ENCODE measurements at regions not wholly inside any gene's neighbourhood (a gene's known extent, or its start where the extent isn't known, plus 50 kb on each side); places are given as distances from the start of the nearest gene placed in this dataset.

GRCh38 chr10:83184641-83185040 is 954.7 kb upstream of the GHITM start:
- Histone ChIP-seq H3K9me1 (ENCODE audit: control insufficient read depth, extremely low read depth, insufficient read depth, low read length) (no peaks in the 10 kb centered on the region), H3K27me3 (ENCODE audit: control insufficient read depth, extremely low read depth, insufficient read depth, low read length) (no peaks in the 10 kb centered on the region), H3K4me2 (ENCODE audit: control insufficient read depth, extremely low read depth, insufficient read depth, low read depth, low read length) (no peak overlapping the region), H3K79me2 (ENCODE audit: control insufficient read depth, insufficient read depth, low read length) (no peaks in the 10 kb centered on the region), H3K4me1 (ENCODE audit: control insufficient read depth, extremely low read depth, insufficient read depth, low read length) (no peaks in the 10 kb centered on the region), H3K9ac (ENCODE audit: control insufficient read depth, extremely low read depth, insufficient read depth, low read length) (no peak overlapping the region), H3K27ac (ENCODE audit: control insufficient read depth, insufficient read depth, low read length) (no peak overlapping the region), H3K36me3 (ENCODE audit: control insufficient read depth in 2 of 2, extremely low read depth in 1 of 2, insufficient read depth in 2 of 2, low read length in 2 of 2) (no peaks in the 10 kb centered on the region), H2AFZ (ENCODE audit: control insufficient read depth, low read length) (no peak overlapping the region), H4K20me1 (ENCODE audit: control insufficient read depth, extremely low read depth, insufficient read depth, low read length) (no peaks in the 10 kb centered on the region), H3K4me3 (ENCODE audit: control insufficient read depth in 2 of 3, extremely low read depth in 1 of 3, insufficient read depth in 2 of 3, low read depth in 1 of 3, low read length in 3 of 3) (no peak overlapping the region), H3K9me3 (ENCODE audit: control insufficient read depth, low read depth, low read length) (no peaks in the 10 kb centered on the region)
- no peak for DNase-seq (ENCODE audit: low read depth, low spot score)
- dilution Hi-C loops (cut with MboI; ENCODE audit: extremely low pct_ligation_motif_present, low sequenced_read_pairs) = no loop called here
- FAIRE-seq = no peak
- TF ChIP-seq CTCF (optimal IDR thresholded peaks at IDR 0.05 in 1 of 3, IDR thresholded peaks at IDR 0.05 in 1 of 3, conservative IDR thresholded peaks at IDR 0.05 in 1 of 3; ENCODE audit: extremely low read depth in 1 of 3, insufficient read depth in 2 of 3, low read length in 3 of 3) (no peak), EZH2 (IDR thresholded peaks at IDR 0.05; ENCODE audit: low read length) (no peak)

GRCh38 chr10:83190614-83191013 is 948.7 kb upstream of the GHITM start:
- Histone ChIP-seq H3K4me2 (ENCODE audit: control insufficient read depth, extremely low read depth, insufficient read depth, low read depth, low read length) (no peak overlapping the region), H3K27me3 (ENCODE audit: control insufficient read depth, extremely low read depth, insufficient read depth, low read length) (no peaks in the 10 kb centered on the region), H3K9me3 (ENCODE audit: control insufficient read depth, low read depth, low read length) (no peaks in the 10 kb centered on the region), H3K79me2 (ENCODE audit: control insufficient read depth, insufficient read depth, low read length) (no peaks in the 10 kb centered on the region), H3K36me3 (ENCODE audit: control insufficient read depth in 2 of 2, extremely low read depth in 1 of 2, insufficient read depth in 2 of 2, low read length in 2 of 2) (no peaks in the 10 kb centered on the region), H3K4me1 (ENCODE audit: control insufficient read depth, extremely low read depth, insufficient read depth, low read length) (no peaks in the 10 kb centered on the region), H3K4me3 (ENCODE audit: control insufficient read depth in 2 of 3, extremely low read depth in 1 of 3, insufficient read depth in 2 of 3, low read depth in 1 of 3, low read length in 3 of 3) (no peak overlapping the region), H3K9me1 (ENCODE audit: control insufficient read depth, extremely low read depth, insufficient read depth, low read length) (no peaks in the 10 kb centered on the region), H3K9ac (ENCODE audit: control insufficient read depth, extremely low read depth, insufficient read depth, low read length) (no peak overlapping the region), H2AFZ (ENCODE audit: control insufficient read depth, low read length) (no peak overlapping the region), H3K27ac (ENCODE audit: control insufficient read depth, insufficient read depth, low read length) (no peak overlapping the region), H4K20me1 (ENCODE audit: control insufficient read depth, extremely low read depth, insufficient read depth, low read length) (no peaks in the 10 kb centered on the region)
- FAIRE-seq = no peak
- dilution Hi-C loops (cut with MboI; ENCODE audit: extremely low pct_ligation_motif_present, low sequenced_read_pairs) = no loop called here
- no peak for DNase-seq (ENCODE audit: low read depth, low spot score)
- TF ChIP-seq CTCF (optimal IDR thresholded peaks at IDR 0.05 in 1 of 3, IDR thresholded peaks at IDR 0.05 in 1 of 3, conservative IDR thresholded peaks at IDR 0.05 in 1 of 3; ENCODE audit: extremely low read depth in 1 of 3, insufficient read depth in 2 of 3, low read length in 3 of 3) (no peak), EZH2 (IDR thresholded peaks at IDR 0.05; ENCODE audit: low read length) (no peak)

Data from keratinocyte (primary cell).